B cell (primary cell): ENCODE measurements at regions not wholly inside any gene's neighbourhood (a gene's known extent, or its start where the extent isn't known, plus 50 kb on each side); places are given as distances from the start of the nearest gene placed in this dataset.
A peak's percentile ranks its signal among the peaks of the same experiment; 100 is the strongest.

Experiments used
- ATAC-seq: fragments of 200-7000 bp; cut with Tn5 transposase; one replicate; pipeline ENCODE4 v1.10.0; 2021; ENCODE audit warnings: low read depth, mild to moderate bottlenecking, moderate number of reproducible peaks, moderate library complexity
- CTCF ChIA-PET: fragments of 350-600 bp; sonication (Branson Sonifier 250); formaldehyde crosslinking; loops from one replicate; lab custom pipeline; 2021; ENCODE audit warnings: antibody characterized with exemption, inconsistent platforms; lab: Charles Lee
- POLR2A ChIA-PET: fragments of 350-600 bp; sonication (Branson Sonifier 250); formaldehyde crosslinking; loops from one replicate; lab custom pipeline; 2021; ENCODE audit warnings: antibody characterized with exemption; lab: Charles Lee
- DNase-seq: peaks from one replicate; pipeline ENCODE4 v3.0.0; 2013
- H2AFZ ChIP-seq: 2 replicates; pipeline ENCODE4 v1.6.1; 2012; ENCODE audit warnings: mild to moderate bottlenecking, low read depth, low read length; ENCODE audit not compliant: insufficient read depth, poor library complexity, severe bottlenecking
- H3K27ac ChIP-seq, 2 donors: 1 replicate in 1 of 2; 2 replicates in 1 of 2; pipeline ENCODE4 v1.5.1; 2012 to 2013; ENCODE audit warnings: low read length in 2 of 2, mild to moderate bottlenecking in 2 of 2, moderate library complexity in 1 of 2
- H3K27me3 ChIP-seq, 4 experiments: fragments of 200-600 bp in 1 of 4; sonication (generic) in 1 of 4; replicated peaks in 1 of 4; 1 replicate in 2 of 4; 2 replicates in 2 of 4; pipeline versions ENCODE4 v1.6.1 to v1.7.0; 2013 to 2016; ENCODE audit warnings: low read length in 3 of 4, mild to moderate bottlenecking in 2 of 4, mixed read lengths in 1 of 4, moderate library complexity in 1 of 4; ENCODE audit not compliant: insufficient read depth in 4 of 4, control insufficient read depth in 3 of 4; ENCODE audit errors: control extremely low read depth in 1 of 4
- H3K36me3 ChIP-seq, 2 experiments: replicated peaks in 1 of 2; 1 replicate in 1 of 2; 2 replicates in 1 of 2; pipeline versions ENCODE4 v1.6.1 to v1.7.1; 2013; ENCODE audit warnings: low read length in 1 of 2; ENCODE audit not compliant: insufficient read depth in 2 of 2, control insufficient read depth in 1 of 2; ENCODE audit errors: control extremely low read depth in 1 of 2, extremely low read depth in 1 of 2
- H3K4me1 ChIP-seq, 2 donors: fragments of 200-600 bp in 1 of 2; sonication (generic) in 1 of 2; 1 replicate in 1 of 2; 2 replicates in 1 of 2; pipeline versions ENCODE4 v1.5.1 to v1.6.1; 2013 to 2017; ENCODE audit warnings: low read length in 2 of 2; ENCODE audit not compliant: control insufficient read depth in 2 of 2, insufficient read depth in 2 of 2
- H3K4me2 ChIP-seq: replicated peaks from 2 replicates; pipeline ENCODE3; 2012; ENCODE audit warnings: mild to moderate bottlenecking, low read depth, low read length; ENCODE audit not compliant: poor library complexity, severe bottlenecking
- H3K4me3 ChIP-seq, 5 experiments: fragments of 200-600 bp in 1 of 5; sonication (generic) in 1 of 5; 1 replicate in 3 of 5; 2 replicates in 2 of 5; pipeline versions ENCODE4 v1.5.1 to v1.7.0; 2011 to 2016; ENCODE audit warnings: low read length in 4 of 5, mild to moderate bottlenecking in 4 of 5, low read depth in 2 of 5, control low read depth in 1 of 5, moderate library complexity in 1 of 5; ENCODE audit not compliant: insufficient read depth in 1 of 5; ENCODE audit errors: control extremely low read depth in 1 of 5, extremely low read depth in 1 of 5
- H3K79me2 ChIP-seq: fragments of 200-600 bp; sonication (generic); one replicate; pipeline ENCODE4 v1.6.0; 2016; ENCODE audit warnings: low read length; ENCODE audit not compliant: control insufficient read depth, insufficient read depth
- H3K9ac ChIP-seq: fragments of 200-600 bp; sonication (generic); 2 replicates; pipeline ENCODE4 v1.6.1; 2017; ENCODE audit warnings: mild to moderate bottlenecking, low read length, moderate library complexity
- H3K9me3 ChIP-seq, 3 donors: one replicate each; pipeline versions ENCODE4 v1.6.1 to v1.7.1; 2013; ENCODE audit warnings: low read length in 2 of 3; ENCODE audit not compliant: control insufficient read depth in 2 of 3, insufficient read depth in 1 of 3; ENCODE audit errors: control extremely low read depth in 1 of 3
- H4K20me1 ChIP-seq: 2 replicates; pipeline ENCODE4 v1.6.0; 2012; ENCODE audit warnings: mild to moderate bottlenecking, low read length; ENCODE audit not compliant: insufficient read depth, control insufficient read depth, poor library complexity, severe bottlenecking
- H3K27ac Mint-ChIP-seq: one replicate; pipeline ENCODE4 v1.8.0; 2021; ENCODE audit warnings: mixed read lengths
- H3K27me3 Mint-ChIP-seq: one replicate; pipeline ENCODE4 v1.8.0; 2021; ENCODE audit warnings: mixed read lengths
- H3K4me1 Mint-ChIP-seq: one replicate; pipeline ENCODE4 v1.8.0; 2021; ENCODE audit warnings: mixed read lengths
- H3K4me3 Mint-ChIP-seq: one replicate; pipeline ENCODE4 v1.8.0; 2021; ENCODE audit warnings: mixed read lengths
- H3K9me3 Mint-ChIP-seq: one replicate; pipeline ENCODE4 v1.8.0; 2022; ENCODE audit warnings: mixed read lengths; ENCODE audit not compliant: insufficient read depth
- CTCF ChIP-seq: fragments of 200-600 bp; IDR thresholded peaks from one replicate; pipeline ENCODE4 v1.8.0; 2022; ENCODE audit warnings: antibody characterized with exemption, mild to moderate bottlenecking
- EZH2 ChIP-seq: IDR thresholded peaks from 2 replicates; pipeline ENCODE4 v1.6.1; 2012; ENCODE audit warnings: borderline replicate concordance, low read depth, mild to moderate bottlenecking, moderate library complexity, low read length; ENCODE audit not compliant: insufficient read depth, poor library complexity, severe bottlenecking
- WGBS: methylation state at CpG from one replicate; pipeline ENCODE4 v1.1.5; 2013; ENCODE audit warnings: missing lambda C conversion rate; ENCODE audit not compliant: insufficient coverage; 5-methylcytosine and 5-hydroxymethylcytosine counted together
- intact Hi-C: fragments of 100-400 bp; cut with micrococcal nuclease; formaldehyde crosslinking; loops from one replicate; pipeline ENCODE4 v1.10.0; 2022

GRCh38 chr1:101290922-101291561 lies 54.2 kb downstream of the S1PR1 start:
- no peaks in the 10 kb centered on the region for H3K36me3 ChIP-seq
- Mint-ChIP-seq H3K27ac (peak overlapping the region; percentile 38), H3K4me3 (peak overlapping the region; percentile 17), H3K9me3 (no peaks in the 10 kb centered on the region), H3K27me3 (no peaks in the 10 kb centered on the region), H3K4me1 (peaks cover 39% of the 10 kb centered on the region)
- ATAC-seq (no peak), DNase-seq (no peak)
- peak overlapping the region; percentile 12 for H3K4me2 ChIP-seq
- CTCF ChIA-PET = interaction anchor here (0.7 to 11.8 kb wide), 24 partner anchors 10 to 422 kb away, joined by 3 to 257 read pairs (median 7); partner anchors contain the start of gene S1PR1
- H3K27ac ChIP-seq = no peak overlapping the region
- no peaks in the 10 kb centered on the region for H4K20me1 ChIP-seq
- no peak for TF ChIP-seq EZH2
- no peak for TF ChIP-seq CTCF
- H3K4me1 ChIP-seq = peaks cover 27 to 43% of the 10 kb centered on the region in 2 donors
- H3K4me3 ChIP-seq = no peak overlapping the region
- no peaks in the 10 kb centered on the region for H3K9me3 ChIP-seq
- no peaks in the 10 kb centered on the region for H3K27me3 ChIP-seq
- peaks cover 7% of the 10 kb centered on the region for H3K79me2 ChIP-seq
- POLR2A ChIA-PET = interaction anchor here (2.8 kb wide), 1 partner anchor 53 kb away, joined by 9 read pairs; no protein-coding TSS in a partner anchor
- H2AFZ ChIP-seq = peak overlapping the region; percentile 26
- H3K9ac ChIP-seq = no peak overlapping the region
- intact Hi-C loops = no loop called here
- WGBS = 38% methylated on average over 1 of the region's 3 CpGs

GRCh38 chr1:101291562-101292380 lies 55.0 kb downstream of the S1PR1 start:
- no peak for ATAC-seq
- CTCF ChIA-PET = interaction anchor here (0.7 to 11.8 kb wide), 16 partner anchors 9 to 377 kb away, joined by 3 to 257 read pairs (median 10); partner anchors contain the start of gene S1PR1

More at GRCh38 chr1:101291562-101292380, 55.0 kb downstream of the S1PR1 start:
- Histone ChIP-seq H2AFZ (peak overlapping the region; percentile 26), H3K9ac (no peak overlapping the region), H3K4me2 (peak overlapping the region; percentile 12), H3K4me3 (no peak overlapping the region), H3K9me3 (no peaks in the 10 kb centered on the region), H3K27me3 (no peaks in the 10 kb centered on the region), H3K79me2 (peaks cover 7% of the 10 kb centered on the region), H3K4me1 (peaks cover 27 to 43% of the 10 kb centered on the region in 2 donors), H4K20me1 (no peaks in the 10 kb centered on the region), H3K27ac (no peak overlapping the region), H3K36me3 (no peaks in the 10 kb centered on the region)
- Mint-ChIP-seq H3K4me3 (no peak overlapping the region), H3K27ac (peak overlapping the region; percentile 23), H3K27me3 (no peaks in the 10 kb centered on the region), H3K9me3 (no peaks in the 10 kb centered on the region), H3K4me1 (peaks cover 39% of the 10 kb centered on the region)
- DNase-seq = peak; percentile 20
- no peak for TF ChIP-seq CTCF
- no peak for TF ChIP-seq EZH2
- WGBS = 0% methylated on average over 2 of the region's 4 CpGs
- intact Hi-C loops = no loop called here
- POLR2A ChIA-PET = interaction anchor here (2.8 kb wide), 1 partner anchor 53 kb away, joined by 9 read pairs; no protein-coding TSS in a partner anchor
